Right lobe of liver (tissue), 6 donors: ENCODE measurements at regions not wholly inside any gene's neighbourhood (a gene's known extent, or its start where the extent isn't known, plus 50 kb on each side); places are given as distances from the start of the nearest gene placed in this dataset.

Source experiments
- ATAC-seq, 4 donors: fragments of 200-7000 bp; cut with Tn5 transposase; one replicate each; pipeline ENCODE4 v1.9.1; 2020; ENCODE audit warnings: mild to moderate bottlenecking in 4 of 4, moderate library complexity in 4 of 4
- DNase-seq, 3 donors: peaks; one replicate each; pipeline ENCODE4 v3.0.0-alpha.2; 2020
- H3K27ac ChIP-seq, 3 donors: fragments of 200-600 bp; one replicate each; pipeline ENCODE4 v1.8.0; 2022
- H3K27me3 ChIP-seq, 2 donors: fragments of 200-600 bp; one replicate each; pipeline ENCODE4 v1.8.0; 2022
- H3K36me3 ChIP-seq, 4 donors: fragments of 200-600 bp; sonication (generic) in 1 of 4; one replicate each; pipeline versions ENCODE4 v1.5.1 to v1.8.0; 2017 to 2022; ENCODE audit warnings: control low read depth in 1 of 4
- H3K4me1 ChIP-seq, 4 donors: fragments of 200-600 bp; sonication (generic) in 1 of 4; one replicate each; pipeline versions ENCODE4 v1.5.1 to v1.8.0; 2017 to 2022; ENCODE audit warnings: control low read depth in 1 of 4
- H3K4me3 ChIP-seq, 3 donors: fragments of 200-600 bp; one replicate each; pipeline ENCODE4 v1.8.0; 2022
- H3K9me3 ChIP-seq, 4 donors: fragments of 200-600 bp; sonication (generic) in 1 of 4; one replicate each; pipeline versions ENCODE4 v1.5.1 to v1.8.0; 2017 to 2022; ENCODE audit warnings: control low read depth in 1 of 4
- POLR2A ChIP-seq: fragments of 450-650 bp; IDR thresholded peaks from one replicate; pipeline ENCODE4 v1.6.1; 2017; ENCODE audit warnings: antibody characterized with exemption, mild to moderate bottlenecking
- WGBS: methylation state at CpG from one replicate; pipeline ENCODE4 v1.1.6; 2018; ENCODE audit warnings: low coverage, low lambda C conversion rate; ENCODE audit not compliant: insufficient coverage; ENCODE audit errors: missing lambda C conversion rate; 5-methylcytosine and 5-hydroxymethylcytosine counted together
- intact Hi-C, 2 donors: fragments of 100-400 bp; cut with DNase I; formaldehyde crosslinking; loops; one replicate each; pipeline versions ENCODE4 v1.11.2 to v1.14.1; 2022
- TF ChIP-seq, protein P1 (sequence below), 4 donors: fragments of 200-600 bp in 3 of 4; fragments of 450-650 bp in 1 of 4; IDR thresholded peaks; one replicate each; pipeline versions ENCODE4 v1.5.1 to v1.8.0; 2016 to 2022; ENCODE audit warnings: antibody characterized with exemption in 4 of 4, mild to moderate bottlenecking in 2 of 4
- donor health status: DM: no; HTN: yes; CAD: no.
- donor health status: DM: no; HTN: no; CAD: no.
- donor health status: DM: no; HTN: no; CAD: no.
- donor health status: DM: no; HTN: yes; CAD: no.
- donor health status: DM: no; HTN: yes; CAD: no.

DNA sequence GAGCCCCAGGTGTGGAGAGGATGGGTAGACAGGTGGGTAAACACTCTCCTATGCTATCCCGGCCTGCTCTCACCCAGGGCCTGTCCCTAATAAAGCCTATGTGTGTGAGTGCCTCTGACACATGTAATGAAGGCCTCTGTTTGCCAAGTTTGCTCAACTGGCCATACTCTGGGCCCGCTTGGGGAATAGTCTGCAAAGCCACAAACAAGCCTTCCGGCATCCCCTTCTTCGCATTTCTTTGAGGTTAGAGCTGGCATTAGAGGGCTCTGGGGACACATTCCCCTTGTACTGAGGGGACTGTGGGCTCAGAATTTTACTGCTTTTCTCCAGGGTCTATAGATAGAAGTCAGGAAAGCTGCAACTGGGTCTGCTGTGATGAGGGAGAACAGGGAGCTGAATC lies 240.5 kb downstream of the C12orf75 start:
- no CpG with 5 or more reads among the region's 4 CpGs for WGBS

DNA sequence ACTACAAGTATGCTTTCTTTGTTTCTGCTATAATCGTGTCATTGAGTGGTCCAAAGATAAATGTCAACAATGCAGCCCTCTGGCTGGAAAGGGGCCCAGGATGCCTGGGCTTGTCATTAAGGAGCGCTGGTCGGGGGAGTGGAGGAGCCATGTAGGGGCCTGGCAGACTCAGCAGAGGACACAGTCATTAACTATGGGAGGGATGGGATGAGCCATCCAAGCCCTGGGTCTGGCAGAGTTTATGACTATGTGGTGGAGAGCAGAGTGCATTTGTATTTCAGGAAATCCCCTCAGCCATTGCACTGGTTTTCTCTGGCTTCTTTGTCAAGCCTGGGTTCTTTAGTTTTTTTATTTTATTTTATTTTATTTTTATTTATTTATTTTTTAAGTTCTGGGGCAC lies 243.1 kb downstream of the C12orf75 start:
- no peaks in the 10 kb centered on the region for H3K27me3 ChIP-seq
- intact Hi-C loops = no loop called here
- no peak overlapping the region for H3K4me3 ChIP-seq
- DNase-seq (no peak), ATAC-seq (no peak)
- H3K36me3 ChIP-seq = no peaks in the 10 kb centered on the region
- 64% methylated on average over 3 of the region's 3 CpGs for WGBS
- H3K27ac ChIP-seq = no peak overlapping the region
- H3K4me1 ChIP-seq = no peaks in the 10 kb centered on the region
- TF ChIP-seq, protein P1, sequence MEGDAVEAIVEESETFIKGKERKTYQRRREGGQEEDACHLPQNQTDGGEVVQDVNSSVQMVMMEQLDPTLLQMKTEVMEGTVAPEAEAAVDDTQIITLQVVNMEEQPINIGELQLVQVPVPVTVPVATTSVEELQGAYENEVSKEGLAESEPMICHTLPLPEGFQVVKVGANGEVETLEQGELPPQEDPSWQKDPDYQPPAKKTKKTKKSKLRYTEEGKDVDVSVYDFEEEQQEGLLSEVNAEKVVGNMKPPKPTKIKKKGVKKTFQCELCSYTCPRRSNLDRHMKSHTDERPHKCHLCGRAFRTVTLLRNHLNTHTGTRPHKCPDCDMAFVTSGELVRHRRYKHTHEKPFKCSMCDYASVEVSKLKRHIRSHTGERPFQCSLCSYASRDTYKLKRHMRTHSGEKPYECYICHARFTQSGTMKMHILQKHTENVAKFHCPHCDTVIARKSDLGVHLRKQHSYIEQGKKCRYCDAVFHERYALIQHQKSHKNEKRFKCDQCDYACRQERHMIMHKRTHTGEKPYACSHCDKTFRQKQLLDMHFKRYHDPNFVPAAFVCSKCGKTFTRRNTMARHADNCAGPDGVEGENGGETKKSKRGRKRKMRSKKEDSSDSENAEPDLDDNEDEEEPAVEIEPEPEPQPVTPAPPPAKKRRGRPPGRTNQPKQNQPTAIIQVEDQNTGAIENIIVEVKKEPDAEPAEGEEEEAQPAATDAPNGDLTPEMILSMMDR (IDR thresholded peaks at IDR 0.05) = no peak
- no peak for TF ChIP-seq POLR2A
- no peaks in the 10 kb centered on the region for H3K9me3 ChIP-seq

More for the DNA sequence above, 240.5 kb downstream of the C12orf75 start:
- Histone ChIP-seq H3K27me3 (no peaks in the 10 kb centered on the region), H3K36me3 (no peaks in the 10 kb centered on the region), H3K9me3 (no peaks in the 10 kb centered on the region), H3K4me1 (no peaks in the 10 kb centered on the region), H3K4me3 (no peak overlapping the region), H3K27ac (no peak overlapping the region)
- intact Hi-C loops = no loop called here
- no peak for DNase-seq
- no peak for ATAC-seq
- TF ChIP-seq, protein P1 (IDR thresholded peaks at IDR 0.05) = no peak
- TF ChIP-seq POLR2A = no peak

DNA sequence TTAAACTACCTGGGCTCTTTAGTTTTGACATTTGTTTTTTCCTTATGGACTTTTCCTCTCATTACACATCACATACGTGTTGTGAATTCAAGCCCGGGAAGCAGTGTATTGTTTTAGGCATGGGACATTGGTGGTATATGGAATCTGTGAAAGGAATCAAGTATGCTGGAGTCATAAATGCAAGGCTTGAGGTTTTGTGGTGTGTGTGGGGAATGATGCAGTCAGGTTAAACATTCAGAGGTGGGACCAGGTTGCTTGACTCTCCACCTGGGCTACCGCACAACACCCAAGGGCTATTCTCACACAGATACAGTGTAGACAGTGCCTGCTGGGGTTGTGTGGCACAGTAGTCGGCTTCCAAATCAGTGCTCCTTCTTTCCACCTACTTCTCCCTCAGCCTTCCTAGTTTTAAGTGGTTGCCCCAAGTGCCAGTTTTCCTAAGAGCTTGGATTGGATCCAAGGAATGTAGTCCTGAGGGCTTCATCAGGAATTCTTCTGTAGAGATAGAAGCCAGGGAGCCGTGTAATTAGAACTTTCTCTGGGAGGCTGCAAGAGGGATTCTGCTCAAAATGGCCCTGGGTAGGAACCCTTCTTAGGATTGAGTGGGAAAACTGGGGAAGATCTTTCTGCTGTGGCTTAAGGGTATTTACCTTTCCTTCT lies 243.7 kb downstream of the C12orf75 start:
- H3K4me1 ChIP-seq = no peaks in the 10 kb centered on the region
- intact Hi-C loops = no loop called here
- H3K27ac ChIP-seq = no peak overlapping the region
- DNase-seq = no peak
- TF ChIP-seq, protein P1 (IDR thresholded peaks at IDR 0.05) = no peak
- no peak for TF ChIP-seq POLR2A
- H3K4me3 ChIP-seq = no peak overlapping the region
- ATAC-seq = no peak
- WGBS = 74% methylated on average over 5 of the region's 5 CpGs
- no peaks in the 10 kb centered on the region for H3K27me3 ChIP-seq
- H3K36me3 ChIP-seq = no peaks in the 10 kb centered on the region
- H3K9me3 ChIP-seq = no peaks in the 10 kb centered on the region

DNA sequence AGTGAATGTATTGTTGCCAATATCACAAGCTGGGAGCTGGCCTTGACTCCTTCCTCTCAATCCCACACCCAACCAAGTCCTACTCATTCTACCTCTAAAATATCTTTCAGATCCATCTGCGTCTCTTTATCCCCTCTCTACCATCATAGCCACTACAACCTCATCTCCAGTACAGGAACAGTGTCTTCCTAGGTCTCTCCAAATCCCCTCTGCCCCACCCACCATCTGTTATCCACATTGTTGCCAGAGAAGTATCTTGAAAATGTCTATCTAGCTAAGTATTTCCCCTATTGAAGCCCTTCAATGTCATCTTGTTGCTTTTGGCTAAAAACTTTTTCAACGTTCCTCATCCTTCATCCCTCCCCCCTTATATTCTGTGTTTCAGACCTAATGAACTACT lies 244.7 kb downstream of the C12orf75 start:
- H3K9me3 ChIP-seq = no peaks in the 10 kb centered on the region
- no peaks in the 10 kb centered on the region for H3K27me3 ChIP-seq
- intact Hi-C loops = no loop called here
- H3K4me1 ChIP-seq = no peaks in the 10 kb centered on the region
- no peaks in the 10 kb centered on the region for H3K36me3 ChIP-seq
- ATAC-seq (no peak), DNase-seq (no peak)
- TF ChIP-seq POLR2A = no peak
- TF ChIP-seq, protein P1 (IDR thresholded peaks at IDR 0.05) = no peak
- WGBS = 55% methylated on average over 2 of the region's 2 CpGs
- no peak overlapping the region for H3K27ac ChIP-seq
- H3K4me3 ChIP-seq = no peak overlapping the region

DNA sequence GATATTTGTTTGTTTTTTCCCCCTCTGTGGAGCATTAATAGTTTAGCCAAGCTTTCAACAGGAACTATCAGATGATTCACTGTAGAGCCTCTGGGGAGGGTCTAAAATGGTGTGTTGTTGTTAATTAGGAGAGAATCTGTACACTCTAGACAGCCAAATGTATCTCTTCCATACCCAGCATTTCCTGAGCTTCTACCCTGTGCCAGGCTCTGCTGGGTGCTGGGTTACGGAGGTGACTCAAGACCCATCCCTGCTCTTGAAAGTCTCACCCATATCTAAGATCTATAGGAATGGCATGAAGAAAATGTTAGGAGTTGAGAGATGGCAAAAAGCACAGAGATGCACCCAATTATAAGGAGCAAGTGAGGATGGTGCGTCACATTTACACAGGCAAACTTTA lies 245.8 kb downstream of the C12orf75 start:
- TF ChIP-seq POLR2A = no peak
- TF ChIP-seq, protein P1 (IDR thresholded peaks at IDR 0.05) = no peak
- no peak overlapping the region for H3K4me3 ChIP-seq
- no peak for ATAC-seq
- H3K27ac ChIP-seq = no peak overlapping the region
- H3K9me3 ChIP-seq = no peaks in the 10 kb centered on the region
- WGBS = no CpG with 5 or more reads among the region's 2 CpGs
- H3K27me3 ChIP-seq = no peaks in the 10 kb centered on the region
- no peaks in the 10 kb centered on the region for H3K36me3 ChIP-seq
- intact Hi-C loops = no loop called here
- H3K4me1 ChIP-seq = no peaks in the 10 kb centered on the region
- no peak for DNase-seq
